GM19099 (cell line): ENCODE measurements at regions not wholly inside any gene's neighbourhood (a gene's known extent, or its start where the extent isn't known, plus 50 kb on each side); places are given as distances from the start of the nearest gene placed in this dataset.

Experiments
- POLR2A ChIP-seq: IDR thresholded peaks from 3 replicates; pipeline ENCODE4 v1.6.1; 2011; ENCODE audit warnings: low read depth; ENCODE audit not compliant: insufficient read length; ENCODE audit errors: extremely low read depth

- TF ChIP-seq POLR2A, result no peak
These were observed 1087.4 kb downstream of the CDH18 start for GRCh38 chr5:18900644-18901043.

DNA sequence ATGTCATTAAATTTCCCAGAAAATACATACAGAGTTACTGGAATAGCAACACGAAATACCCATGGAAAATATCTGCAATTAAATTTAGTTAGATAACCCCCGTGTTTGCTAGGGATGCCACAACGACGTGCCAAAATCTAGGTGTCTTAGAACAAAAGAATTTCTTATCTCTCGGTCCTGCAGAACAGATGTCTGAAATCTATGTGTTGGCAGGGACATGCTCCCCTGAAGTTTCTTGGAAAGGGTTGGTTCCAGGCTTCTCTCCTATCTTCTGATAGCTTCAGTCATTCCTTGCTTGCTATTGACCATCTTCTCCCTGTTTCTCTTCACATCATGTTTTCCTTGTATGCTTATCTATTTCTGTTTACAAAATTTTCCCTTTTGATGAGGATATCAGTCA lies 1067.0 kb downstream of the CDH18 start:
- TF ChIP-seq POLR2A, result no peak

DNA sequence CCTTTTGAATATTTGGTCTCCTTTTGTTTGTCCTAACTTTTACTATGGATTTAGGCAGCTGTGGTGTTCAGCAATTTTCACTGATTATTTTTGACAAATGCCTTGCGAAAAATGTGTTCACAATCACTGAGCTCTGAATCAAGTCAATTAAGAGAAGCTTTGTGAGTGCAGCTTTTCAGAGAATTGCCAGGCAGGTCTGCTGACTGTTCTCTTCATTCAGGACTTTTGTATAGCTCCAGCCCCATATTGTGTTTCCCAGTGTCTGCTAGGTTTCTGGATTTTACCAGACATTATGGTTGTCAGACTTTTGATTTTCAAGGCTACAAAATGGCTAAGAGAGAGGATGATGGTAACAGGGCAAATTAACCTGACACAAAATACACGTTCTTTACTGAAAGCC lies 1055.9 kb downstream of the CDH18 start:
- TF ChIP-seq POLR2A, result no peak

DNA sequence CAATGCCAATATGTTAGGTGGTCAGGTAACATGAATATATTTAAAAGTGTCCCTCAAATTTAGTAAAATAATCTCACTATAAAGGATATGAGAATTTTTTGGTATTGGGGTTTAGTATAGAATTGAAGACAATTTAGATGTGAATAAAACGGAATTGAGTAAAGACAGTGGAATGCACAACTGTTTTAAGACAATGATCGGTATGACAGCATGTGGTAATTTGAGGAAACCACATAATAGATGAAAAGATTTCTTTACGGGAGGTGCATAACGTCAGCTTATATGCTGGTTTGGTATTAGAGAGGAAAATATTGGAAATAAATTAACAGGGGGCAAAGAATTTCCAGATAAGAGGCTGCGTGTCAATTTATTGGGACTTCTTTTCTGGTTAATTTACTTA lies 1043.2 kb downstream of the CDH18 start:
- TF ChIP-seq POLR2A, result no peak

DNA sequence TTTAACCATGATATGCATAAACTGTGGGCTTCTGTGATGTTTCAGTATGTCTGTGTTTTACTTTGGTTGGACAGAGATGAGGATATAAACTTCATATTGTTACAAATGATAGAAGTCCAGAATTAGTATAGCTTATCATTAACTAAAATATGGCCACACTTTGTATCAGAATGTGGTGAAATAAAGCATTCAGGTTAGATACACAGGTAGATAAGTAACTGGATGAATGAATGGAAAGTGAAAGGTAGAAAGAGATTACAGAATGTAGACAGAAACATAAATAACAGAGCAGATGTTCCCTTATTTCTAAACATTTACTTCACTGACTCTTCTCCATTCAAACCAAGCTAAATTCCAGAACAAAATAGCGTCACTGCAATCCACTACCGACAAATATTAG lies 1033.8 kb downstream of the CDH18 start:
- no peak for TF ChIP-seq POLR2A

- no peak for TF ChIP-seq POLR2A
These were observed 1028.5 kb downstream of the CDH18 start for GRCh38 chr5:18959535-18959934.

DNA sequence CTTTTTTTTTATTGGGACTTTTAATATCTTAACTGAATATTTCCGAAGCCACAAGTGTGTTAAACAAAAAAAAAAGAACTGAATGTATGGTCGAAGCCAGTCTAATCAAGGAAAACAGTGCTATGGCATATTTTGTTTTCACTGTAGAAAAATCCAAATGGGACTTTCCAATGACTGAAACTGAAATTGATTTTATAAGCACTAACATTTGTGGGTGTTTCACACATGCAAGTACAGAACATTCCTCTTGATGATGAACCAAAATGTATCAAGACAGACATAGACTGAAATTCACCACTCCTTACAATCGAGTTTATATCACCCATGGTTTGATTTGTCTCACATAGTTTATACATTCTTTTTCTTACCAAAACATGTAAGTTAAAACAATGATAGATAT lies 1026.8 kb downstream of the CDH18 start:
- TF ChIP-seq POLR2A, result no peak

- no peak for TF ChIP-seq POLR2A
These were observed 1022.1 kb downstream of the CDH18 start for GRCh38 chr5:18965893-18966292.

GRCh38 chr5:18967637-18968036 lies 1020.4 kb downstream of the CDH18 start:
- TF ChIP-seq POLR2A, result no peak

GRCh38 chr5:18968966-18969365 lies 1019.0 kb downstream of the CDH18 start:
- no peak for TF ChIP-seq POLR2A

DNA sequence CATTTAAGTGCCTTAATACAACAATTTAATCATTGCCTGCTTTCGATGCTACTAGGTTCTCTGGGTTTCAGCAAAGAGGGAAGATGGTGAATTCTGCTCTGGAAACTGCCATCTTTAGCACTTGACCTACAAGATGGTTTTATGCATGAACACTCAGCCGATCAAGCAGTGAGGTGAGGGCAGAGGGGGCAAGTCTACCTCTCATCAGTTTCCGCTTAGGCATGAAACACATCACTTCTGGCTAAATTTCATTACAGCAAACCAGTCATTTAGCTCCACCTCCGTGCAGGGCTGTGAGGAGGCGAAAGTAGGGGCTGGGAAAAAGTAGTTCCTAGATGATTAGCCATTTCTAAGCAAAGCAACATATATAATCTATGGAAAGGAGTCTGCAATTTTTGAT lies 1018.0 kb downstream of the CDH18 start:
- TF ChIP-seq POLR2A, result no peak

DNA sequence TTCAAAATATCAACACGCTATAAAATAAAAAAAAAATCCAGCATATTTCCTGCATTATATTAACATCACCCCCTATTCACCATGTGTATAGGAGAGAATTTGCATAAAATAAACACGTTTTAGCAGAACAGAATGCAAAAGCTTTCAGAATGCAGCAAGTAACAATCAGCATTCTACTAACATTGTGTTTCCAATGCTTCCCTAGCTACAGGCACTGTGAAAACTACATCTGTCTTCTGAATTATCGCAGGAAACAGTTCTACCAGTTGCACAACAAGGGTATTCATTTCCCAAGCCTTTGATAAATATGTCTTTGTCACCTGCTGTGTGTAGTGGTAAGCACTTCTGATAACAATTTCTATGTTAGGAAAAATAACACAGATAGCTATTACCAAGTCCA lies 1015.8 kb downstream of the CDH18 start:
- no peak for TF ChIP-seq POLR2A

GRCh38 chr5:18975624-18976023 lies 1012.4 kb downstream of the CDH18 start:
- no peak for TF ChIP-seq POLR2A

DNA sequence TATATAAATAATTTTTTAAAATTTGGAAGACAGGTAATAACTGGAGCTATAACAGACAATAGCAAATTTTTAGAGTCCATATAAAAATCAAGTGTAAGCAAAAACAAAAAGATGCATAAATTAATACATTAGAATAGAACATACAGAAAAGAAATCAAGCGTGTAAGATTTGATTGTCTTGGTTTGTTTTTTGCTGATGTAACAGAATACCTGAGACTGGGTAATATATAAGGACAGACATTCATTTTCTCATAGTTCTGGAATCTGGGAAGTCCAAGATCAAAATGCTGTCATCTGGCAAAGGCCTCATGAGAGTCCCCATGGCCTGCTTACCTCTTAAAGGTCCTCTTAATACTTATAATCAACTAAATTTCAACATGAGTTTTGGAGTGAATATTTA lies 1010.1 kb downstream of the CDH18 start:
- TF ChIP-seq POLR2A, result no peak

DNA sequence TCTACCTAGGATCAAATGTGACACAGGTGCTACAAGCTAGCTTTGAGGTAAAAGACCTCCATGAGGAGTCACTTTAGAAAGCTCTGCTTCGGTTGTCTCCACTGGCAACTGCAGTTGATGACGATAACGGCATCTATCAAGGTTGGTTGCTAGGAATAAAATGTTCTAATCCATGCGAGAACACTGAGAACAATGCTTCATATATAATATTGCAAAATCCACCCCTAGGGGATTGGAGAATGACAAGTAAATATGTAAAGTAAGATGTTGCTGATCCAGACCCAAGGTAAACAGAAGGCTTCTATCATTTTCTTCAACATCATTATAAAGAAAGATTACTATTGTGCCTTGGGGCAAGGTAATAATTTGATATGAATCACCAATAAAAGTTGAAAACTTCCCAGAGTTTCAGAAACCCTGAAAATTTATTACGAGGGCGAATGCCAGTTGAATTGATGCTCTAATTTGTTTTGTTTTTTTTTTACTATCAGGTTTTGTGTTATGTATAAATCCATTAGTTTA lies 1003.4 kb downstream of the CDH18 start:
- TF ChIP-seq POLR2A, result no peak

GRCh38 chr5:18985171-18985758 lies 1002.7 kb downstream of the CDH18 start:
- TF ChIP-seq POLR2A, result no peak

DNA sequence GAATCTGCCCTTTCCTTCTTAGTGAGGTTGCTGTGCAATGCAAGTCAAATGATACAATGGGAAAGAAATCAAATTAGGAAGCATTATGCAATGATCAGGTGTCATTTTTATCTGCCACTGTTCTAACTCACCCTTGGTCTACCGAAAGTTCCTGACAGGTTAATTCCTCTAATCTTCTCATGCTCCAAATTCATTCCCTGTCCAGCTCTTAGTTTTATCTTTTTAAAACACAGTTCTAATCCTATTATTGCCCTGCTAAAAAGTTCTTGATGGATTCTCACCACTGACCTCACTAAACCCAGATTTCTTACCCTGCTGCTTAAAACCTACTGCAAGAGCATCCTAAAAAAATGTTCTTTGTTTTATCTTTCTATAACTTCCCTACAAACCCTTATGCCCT lies 1000.9 kb downstream of the CDH18 start:
- no peak for TF ChIP-seq POLR2A
